ENCODE measurements at regions not wholly inside any gene's neighbourhood (a gene's known extent, or its start where the extent isn't known, plus 50 kb on each side); places are given as distances from the start of the nearest gene placed in this dataset.

DNA sequence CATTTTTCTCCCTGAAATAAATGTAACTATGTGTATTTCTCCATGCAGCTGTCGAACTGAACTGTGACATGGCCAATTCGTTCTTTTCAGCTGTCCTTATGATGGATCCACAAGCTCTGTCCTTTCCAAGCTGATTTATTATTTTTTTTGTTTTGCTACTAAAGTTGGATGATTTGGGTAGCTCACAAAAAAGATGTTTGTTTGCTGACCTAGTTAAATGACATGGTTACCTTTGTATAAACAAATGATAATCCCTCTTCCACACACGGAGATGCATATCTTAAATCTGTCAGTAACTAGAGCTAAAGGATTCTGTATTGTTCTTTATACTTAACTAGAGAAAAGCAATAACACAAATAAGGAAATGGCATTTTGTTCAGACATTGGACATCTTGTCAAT is 884.3 kb upstream of the PCDH20 start:
- DNase-seq (ENCODE audit: low spot score) = no peak

GRCh38 chr13:62296812-62297211 is 881.2 kb upstream of the PCDH20 start:
- no peak for DNase-seq (ENCODE audit: low spot score)

GRCh38 chr13:62294244-62294643 is 878.6 kb upstream of the PCDH20 start:
- no peak for DNase-seq (ENCODE audit: low spot score)

DNA sequence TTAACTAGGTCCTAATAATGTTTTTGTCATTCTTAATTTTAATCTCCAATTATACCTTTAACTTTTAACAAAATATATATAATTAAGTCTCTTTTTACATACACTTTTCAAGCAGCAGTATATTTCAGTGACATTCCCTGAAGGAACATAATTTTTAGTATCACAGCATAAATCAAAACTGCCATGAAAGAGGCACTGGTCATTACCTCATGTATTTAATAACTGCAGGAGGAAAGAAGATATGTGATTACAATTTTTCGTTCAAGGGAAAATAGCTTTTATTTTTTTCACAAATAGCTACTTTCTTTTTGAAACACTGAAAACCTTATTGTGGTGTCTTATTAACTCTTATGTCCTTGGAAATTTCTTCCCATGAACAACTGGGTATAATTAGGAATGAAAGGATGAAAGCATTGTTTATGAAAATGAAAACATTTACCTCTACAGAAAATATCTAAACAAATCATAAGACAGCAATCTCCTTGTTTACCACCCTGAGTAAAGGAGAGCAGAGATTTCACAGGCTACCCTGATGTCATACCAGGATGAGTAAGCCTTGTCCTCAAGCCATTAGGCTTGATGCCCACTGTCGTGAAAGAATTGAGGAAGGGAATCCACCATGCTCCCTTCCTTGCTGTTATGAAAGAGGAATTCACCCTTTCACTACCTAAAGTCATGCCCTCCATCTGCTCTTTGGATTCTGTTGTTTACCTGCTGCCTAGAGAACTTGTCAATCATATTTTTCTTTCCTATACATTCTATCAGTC is 877.2 kb upstream of the PCDH20 start:
- DNase-seq (ENCODE audit: low spot score) = no peak

- no peak for DNase-seq (ENCODE audit: low spot score)
These were observed 874.9 kb upstream of the PCDH20 start for GRCh38 chr13:62290542-62290941.

- DNase-seq (ENCODE audit: low spot score) = no peak
These were observed 872.1 kb upstream of the PCDH20 start for GRCh38 chr13:62287764-62288163.

GRCh38 chr13:62280590-62280989 is 864.9 kb upstream of the PCDH20 start:
- DNase-seq (ENCODE audit: low spot score) = no peak

DNA sequence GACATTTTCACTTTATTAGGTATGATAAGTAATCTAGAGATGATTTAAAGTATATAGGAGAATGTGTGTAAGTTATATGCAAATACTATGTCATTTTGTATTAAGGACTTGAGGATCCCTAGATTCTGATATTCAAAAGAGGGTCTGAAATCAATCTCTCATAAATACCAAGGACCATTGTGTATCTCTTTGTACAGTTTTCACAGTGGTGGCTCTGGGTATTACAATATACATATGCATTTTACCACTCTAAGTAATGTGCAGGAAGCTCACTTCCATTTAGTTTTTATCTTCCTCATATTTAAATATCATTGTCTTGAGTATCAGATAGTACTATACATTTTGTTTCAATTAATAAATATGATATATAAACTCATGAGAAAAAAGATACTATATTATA is 862.6 kb upstream of the PCDH20 start:
- no peak for DNase-seq (ENCODE audit: low spot score)

DNA sequence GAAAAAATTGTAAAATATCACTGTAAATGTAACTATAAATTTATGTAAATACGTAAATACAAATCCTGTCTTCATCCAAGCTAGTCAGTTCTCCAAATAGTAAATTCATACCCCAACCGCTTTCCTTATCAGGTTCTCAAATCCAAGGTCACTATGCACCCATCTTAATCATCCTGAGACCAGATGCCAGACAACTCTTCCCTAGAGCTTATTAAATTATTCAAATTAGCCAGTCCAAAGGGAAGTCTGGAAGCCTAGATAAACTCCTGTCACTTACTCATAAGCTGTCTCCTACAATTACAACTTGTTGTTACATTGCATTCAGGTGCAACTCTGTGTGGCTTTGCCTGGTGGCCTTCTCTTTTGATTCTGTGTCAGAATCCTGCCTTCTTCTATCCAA is 836.1 kb upstream of the PCDH20 start:
- no peak for DNase-seq (ENCODE audit: low spot score)

- DNase-seq (ENCODE audit: low spot score) = no peak
These were observed 835.0 kb upstream of the PCDH20 start for GRCh38 chr13:62250501-62251201.

DNA sequence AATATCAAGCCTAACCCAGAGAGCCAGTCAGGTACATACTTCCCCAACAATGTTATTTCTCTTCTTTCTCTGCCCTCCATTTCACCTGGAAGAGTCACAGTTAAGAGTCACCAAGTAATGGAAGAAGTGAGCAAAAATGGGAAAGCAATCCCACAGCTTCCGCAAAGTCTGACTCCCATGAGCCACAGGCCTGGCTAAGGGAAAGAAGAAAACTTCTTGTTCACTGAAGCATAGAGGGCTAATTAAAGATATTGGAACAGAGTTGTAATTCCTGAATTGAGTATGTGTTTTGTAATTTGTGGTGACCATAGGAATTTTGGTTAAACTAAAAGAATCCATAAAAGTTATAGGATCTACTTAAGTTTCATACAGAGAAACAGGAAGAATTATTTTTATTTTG is 830.9 kb upstream of the PCDH20 start:
- no peak for DNase-seq (ENCODE audit: low spot score)

- no peak for DNase-seq (ENCODE audit: low spot score)
These were observed 827.5 kb upstream of the PCDH20 start for GRCh38 chr13:62243106-62243505.

- DNase-seq (ENCODE audit: low spot score) = no peak
These were observed 819.3 kb upstream of the PCDH20 start for GRCh38 chr13:62234780-62235440.

- no peak for DNase-seq (ENCODE audit: low spot score)
These were observed 795.3 kb upstream of the PCDH20 start for GRCh38 chr13:62210951-62211350.

DNA sequence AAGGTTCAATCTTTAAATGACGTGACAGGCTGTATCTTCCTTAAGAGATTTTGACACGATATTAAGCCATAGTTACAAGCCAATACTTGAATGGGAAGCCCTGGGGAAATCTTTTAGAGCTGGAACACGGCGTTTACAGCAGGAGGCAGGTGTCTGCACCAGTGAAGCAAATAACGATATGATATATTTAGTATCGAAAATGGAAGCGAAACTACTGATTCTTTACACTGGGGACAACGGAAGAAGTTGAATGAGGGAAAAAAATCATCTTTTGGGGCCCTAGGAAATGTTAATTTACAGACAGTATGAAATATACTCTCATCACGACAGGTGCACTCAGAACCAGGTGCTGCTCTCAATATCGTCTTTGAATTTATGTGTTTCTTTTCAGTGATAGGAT is 793.9 kb upstream of the PCDH20 start:
- DNase-seq (ENCODE audit: low spot score) = no peak

- no peak for DNase-seq (ENCODE audit: low spot score)
These were observed 791.7 kb upstream of the PCDH20 start for GRCh38 chr13:62207388-62207787.

- no peak for DNase-seq (ENCODE audit: low spot score)
These were observed 790.5 kb upstream of the PCDH20 start for GRCh38 chr13:62206165-62206564.

- DNase-seq (ENCODE audit: low spot score) = no peak
These were observed 789.6 kb upstream of the PCDH20 start for GRCh38 chr13:62205273-62205672.

GRCh38 chr13:62194371-62194770 is 778.7 kb upstream of the PCDH20 start:
- DNase-seq (ENCODE audit: low spot score) = no peak

DNA sequence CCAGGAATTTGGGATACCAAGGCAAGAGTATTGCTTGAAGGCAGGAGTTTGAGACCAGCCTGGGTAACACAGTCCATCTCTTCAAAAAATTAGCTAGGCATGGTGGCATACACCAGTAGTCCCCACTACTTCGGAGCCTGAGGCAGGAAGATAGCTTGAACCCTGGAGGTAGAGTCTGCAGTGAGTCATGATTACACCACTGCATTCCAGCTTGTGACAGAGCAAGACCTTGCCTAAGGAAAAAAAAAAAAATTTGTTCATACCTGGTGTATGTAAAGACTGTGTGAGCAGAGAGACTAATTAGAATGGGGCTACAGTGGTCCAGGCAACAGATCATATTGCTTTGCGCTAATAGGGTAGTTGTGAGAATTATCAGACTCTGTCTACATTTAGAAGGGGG is 778.3 kb upstream of the PCDH20 start:
- DNase-seq (ENCODE audit: low spot score) = no peak

- peak; percentile 19 for DNase-seq (ENCODE audit: low spot score)
These were observed 770.1 kb upstream of the PCDH20 start for GRCh38 chr13:62185631-62186255.

DNA sequence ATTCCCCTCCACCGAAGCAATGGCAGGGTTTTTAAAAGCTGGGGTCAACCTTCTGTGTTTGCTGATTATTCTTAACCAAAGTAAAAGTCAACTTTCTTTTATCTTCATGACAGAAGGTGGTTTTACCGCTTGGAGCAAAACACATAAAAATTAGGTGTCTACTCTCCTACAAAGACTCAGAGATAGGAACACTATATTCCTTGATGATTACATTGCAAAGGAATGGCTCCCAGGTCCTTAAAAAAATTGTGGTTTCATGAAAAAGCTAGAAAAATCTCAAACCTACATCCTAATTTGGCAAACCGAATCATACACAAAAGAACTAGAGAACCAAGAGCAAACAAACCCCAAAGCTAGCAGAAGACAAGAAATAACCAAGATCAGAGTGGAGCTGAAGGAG is 760.4 kb upstream of the PCDH20 start:
- no peak for DNase-seq (ENCODE audit: low spot score)

DNA sequence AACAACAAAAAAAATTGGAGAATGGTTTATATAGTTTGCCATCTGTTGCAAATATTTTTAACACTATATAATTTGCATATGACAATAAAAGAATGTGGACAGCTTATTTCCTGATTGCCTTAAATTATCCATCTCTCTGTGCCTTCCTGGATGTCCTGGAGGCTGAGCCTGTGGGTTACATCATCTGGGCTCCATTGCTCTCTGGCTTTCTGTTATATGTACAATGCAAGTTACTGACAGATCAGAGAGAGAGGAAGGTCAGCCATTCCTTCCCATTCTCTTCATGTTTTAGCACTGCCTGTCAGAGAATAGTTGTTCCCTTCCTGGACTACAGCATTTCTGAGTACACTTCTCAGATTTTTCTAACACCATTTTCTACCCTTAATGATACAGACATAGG is 758.3 kb upstream of the PCDH20 start:
- no peak for DNase-seq (ENCODE audit: low spot score)
